8988T (cell line): ENCODE measurements at regions not wholly inside any gene's neighbourhood (a gene's known extent, or its start where the extent isn't known, plus 50 kb on each side); places are given as distances from the start of the nearest gene placed in this dataset.
"Not testable (repeated sequence)": the region's sequence is repeated elsewhere in the genome, so short reads cannot be mapped to it uniquely, and the experiment has no call there.

Experiments used
- DNase-seq: peaks from one replicate; pipeline ENCODE4 v3.0.0; 2011

DNA sequence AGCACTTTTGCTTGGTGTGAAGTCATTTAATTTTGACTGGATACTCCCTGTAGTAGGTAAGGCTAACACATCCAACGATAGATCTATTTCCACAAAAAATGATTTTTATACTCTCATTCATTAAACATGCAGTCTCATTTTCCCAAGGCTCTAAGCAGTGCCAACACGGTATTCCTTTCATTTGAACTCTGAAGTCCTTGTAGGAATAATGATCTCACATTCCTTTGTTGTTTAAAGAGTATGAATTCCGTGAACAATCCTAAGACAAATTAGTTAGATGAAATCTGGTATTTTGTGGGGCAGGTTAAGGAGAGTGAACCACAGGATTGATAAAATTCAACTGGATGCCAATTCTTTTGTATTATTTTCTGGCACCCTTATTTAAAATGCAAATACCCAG lies 66.6 kb downstream of the LACC1 start:
- DNase-seq, result no peak

- DNase-seq, result no peak
Measured at GRCh38 chr13:43947897-43948458, 68.3 kb downstream of the LACC1 start.

DNA sequence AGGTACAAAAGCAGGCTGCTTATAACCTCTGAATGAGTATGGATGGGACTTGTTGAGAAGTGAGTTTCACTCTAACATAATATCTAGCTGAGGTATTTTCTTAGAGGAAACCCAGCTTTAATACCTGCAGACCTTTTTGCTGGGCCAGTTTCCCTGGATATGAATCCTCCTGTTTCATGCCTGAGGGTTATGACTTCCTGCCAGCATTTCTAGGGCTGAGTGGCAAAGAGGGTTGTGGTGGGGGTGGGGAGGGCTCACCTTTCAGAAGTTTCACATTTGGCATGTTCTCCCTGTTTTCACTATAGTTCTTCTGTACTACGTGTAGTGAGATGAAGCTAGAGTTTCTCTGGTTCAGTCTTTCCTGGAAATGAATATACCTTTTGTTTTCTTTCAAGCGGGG lies 73.7 kb downstream of the LACC1 start:
- DNase-seq, result no peak

DNA sequence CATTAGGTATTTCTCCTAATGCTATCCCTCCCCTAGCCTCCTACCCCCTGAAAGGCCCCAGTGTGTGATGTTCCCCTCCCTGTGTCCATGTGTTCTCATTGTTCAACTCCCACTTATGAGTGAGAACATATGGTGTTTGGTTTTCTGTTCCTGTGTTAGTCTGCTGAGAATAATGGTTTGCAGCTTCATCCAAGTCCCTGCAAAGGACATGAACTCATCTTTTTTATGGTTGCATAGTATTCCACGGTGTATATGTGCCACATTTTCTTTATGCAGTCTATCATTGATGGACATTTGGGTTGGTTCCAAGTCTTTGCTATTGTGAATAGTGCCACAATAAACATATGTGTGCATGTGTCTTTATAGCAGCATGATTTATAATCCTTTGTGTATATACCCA lies 77.3 kb downstream of the LACC1 start:
- not testable (repeated sequence) for DNase-seq

DNA sequence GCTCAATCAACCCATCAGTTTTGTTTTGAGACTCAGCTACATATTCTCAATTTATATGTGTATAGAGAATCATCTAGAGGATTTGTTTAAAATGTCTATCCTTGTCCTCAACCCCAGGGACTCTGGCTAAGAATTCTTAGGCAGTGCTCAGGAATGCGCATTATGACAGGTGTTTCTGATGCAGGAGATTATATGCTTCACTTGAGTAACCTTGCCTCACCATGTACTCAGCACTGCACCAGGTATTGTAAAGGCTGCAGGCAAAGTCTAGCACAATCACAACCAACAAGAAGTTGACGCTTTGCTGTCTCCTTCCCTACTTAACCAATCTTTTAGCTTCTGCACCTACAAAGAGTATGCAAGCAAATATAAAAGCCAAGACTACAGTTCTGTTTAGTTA lies 79.6 kb downstream of the LACC1 start:
- no peak for DNase-seq

- no peak for DNase-seq
Measured at GRCh38 chr13:43961909-43962308, 82.2 kb downstream of the LACC1 start.

- no peak for DNase-seq
Measured at GRCh38 chr13:43963726-43964125, 84.0 kb downstream of the LACC1 start.

DNA sequence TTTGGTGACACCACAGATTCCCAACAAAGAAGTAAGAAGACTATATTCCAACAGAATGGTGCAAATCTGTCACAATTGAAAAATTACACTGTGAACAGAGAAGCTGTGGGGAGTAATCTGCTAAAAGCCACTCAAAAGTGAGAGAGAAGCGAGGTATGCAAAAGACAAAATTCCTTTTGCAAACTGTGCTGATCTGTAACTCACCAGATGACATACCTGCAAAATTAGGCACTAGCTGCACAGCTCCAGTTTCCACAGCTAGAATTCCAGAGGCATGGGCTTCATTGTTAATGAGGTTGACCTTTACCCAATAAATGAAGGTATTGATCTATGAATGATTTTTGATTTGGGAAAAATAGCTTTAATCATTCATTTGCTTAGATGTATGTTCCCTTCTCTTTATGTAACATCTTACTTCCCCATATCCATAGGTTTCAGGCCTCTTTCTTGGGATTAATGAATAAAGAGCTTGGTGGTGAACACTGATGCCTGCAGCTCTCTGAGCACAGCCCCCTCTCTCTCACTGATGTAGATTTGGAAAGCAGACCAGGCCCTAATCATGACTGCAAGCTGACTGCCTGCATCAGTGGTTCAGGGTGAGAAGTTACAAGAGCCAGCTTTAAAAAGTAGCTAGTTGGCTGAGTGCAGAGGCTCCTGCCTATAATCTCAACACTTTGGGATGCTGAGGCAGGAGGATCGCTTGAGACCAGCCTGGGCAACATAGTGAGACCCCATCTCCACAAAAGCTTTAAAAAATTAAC lies 85.2 kb downstream of the LACC1 start:
- DNase-seq, result no peak

DNA sequence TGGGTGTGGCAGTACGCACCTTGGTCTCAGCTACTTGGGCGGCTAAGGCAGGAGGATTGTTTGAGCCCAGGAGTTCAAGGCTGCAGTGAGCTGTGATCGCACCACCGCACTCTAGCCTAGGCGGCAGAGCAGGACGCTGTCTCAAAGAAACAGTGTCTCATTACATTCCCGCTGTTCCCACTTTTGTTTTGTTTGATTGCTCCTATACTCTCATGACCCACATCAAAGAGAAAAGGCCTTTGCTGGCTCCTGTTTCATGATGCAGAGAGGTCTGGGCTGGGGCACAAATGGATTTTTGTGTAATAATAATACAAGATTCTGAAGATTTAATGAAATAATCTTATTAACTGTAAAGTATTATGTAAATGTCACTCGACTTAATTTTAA lies 85.7 kb downstream of the LACC1 start:
- DNase-seq, result no peak

- DNase-seq, result not testable (repeated sequence)
Measured at GRCh38 chr13:43968251-43968942, 88.7 kb downstream of the LACC1 start.

- not testable (repeated sequence) for DNase-seq
Measured at GRCh38 chr13:43968943-43969690, 89.4 kb downstream of the LACC1 start.

- DNase-seq, result not testable (repeated sequence)
Measured at GRCh38 chr13:43969919-43970318, 90.2 kb downstream of the LACC1 start.

DNA sequence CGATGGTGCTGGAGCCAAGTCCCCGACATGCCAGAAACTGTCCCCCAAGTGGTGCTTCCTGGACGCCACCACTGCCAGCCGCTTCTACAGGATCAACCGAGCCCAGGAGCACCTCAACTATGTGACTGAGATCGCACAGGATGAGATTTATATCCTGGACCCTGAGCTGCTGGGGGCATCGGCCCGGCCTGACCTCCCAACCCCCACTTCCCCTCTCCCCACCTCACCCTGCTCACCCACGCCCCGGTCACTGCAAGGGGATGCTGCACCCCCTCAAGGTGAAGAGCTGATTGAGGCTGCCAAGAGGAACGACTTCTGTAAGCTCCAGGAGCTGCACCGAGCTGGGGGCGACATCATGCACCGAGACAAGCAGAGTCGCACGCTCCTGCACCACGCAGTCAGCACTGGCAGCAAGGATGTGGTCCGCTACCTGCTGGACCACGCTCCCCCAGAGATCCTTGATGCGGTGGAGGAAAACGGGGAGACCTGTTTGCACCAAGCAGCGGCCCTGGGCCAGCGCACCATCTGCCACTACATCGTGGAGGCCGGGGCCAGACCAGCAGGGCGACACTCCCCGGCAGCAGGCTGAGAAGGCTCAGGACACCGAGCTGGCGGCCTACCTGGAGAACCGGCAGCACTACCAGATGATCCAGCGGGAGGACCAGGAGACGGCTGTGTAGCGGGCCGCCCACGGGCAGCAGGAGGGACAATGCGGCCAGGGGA lies 91.0 kb downstream of the LACC1 start:
- DNase-seq, result not testable (repeated sequence)

DNA sequence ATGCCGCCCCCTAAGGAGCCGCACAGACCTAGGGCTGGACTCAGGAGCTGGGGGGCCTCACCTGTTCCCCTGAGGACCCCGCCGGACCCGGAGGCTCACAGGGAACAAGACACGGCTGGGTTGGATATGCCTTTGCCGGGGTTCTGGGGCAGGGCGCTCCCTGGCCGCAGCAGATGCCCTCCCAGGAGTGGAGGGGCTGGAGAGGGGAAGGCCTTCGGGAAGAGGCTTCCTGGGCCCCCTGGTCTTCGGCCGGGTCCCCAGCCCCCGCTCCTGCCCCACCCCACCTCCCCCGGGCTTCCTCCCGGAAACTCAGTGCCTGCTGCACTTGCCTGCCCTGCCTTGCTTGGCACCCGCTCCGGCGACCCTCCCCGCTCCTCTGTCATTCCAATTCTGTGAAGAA lies 91.6 kb downstream of the LACC1 start:
- DNase-seq, result not testable (repeated sequence)

- DNase-seq, result no peak
Measured at GRCh38 chr13:43977911-43978310, 98.2 kb downstream of the LACC1 start.

DNA sequence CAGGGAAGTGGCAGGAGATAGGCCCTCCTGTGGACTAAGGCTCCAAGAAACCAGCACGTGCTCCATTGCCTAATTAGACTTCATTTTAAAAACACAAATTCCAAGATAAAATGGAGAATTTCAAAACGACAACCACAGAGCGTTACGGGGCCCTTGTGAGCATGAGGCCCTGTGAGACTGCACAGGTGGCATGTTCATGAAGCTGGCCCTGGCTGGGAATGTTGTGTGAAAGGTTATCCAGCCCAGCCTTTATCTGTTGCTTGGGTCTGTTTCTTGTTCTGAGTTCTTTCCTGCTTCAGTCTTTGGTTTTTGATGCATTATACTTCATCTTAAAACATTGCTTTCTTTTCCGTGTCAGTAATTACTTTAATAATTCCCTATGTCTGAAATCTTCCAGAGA lies 99.0 kb downstream of the LACC1 start:
- no peak for DNase-seq

DNA sequence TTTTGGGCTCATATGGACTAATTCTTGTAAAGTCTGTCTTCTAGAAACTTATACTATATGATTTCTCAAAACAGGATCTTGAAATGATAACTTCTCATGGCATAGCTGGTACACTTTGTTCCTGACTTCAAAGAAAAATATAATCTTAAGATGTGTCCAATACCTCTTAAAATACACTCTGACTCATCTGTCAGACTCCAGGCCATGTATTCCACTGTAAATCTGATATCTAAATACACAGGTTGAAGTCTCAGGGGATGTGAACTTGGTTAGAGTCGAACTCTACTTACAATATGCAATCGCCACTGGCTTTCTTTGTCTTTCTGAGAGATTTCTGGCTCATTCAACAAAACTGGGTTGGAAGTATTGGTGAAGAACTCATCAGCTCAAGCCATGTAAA lies 99.8 kb downstream of the LACC1 start:
- no peak for DNase-seq

- no peak for DNase-seq
Measured at GRCh38 chr13:43980587-43980986, 100.9 kb downstream of the LACC1 start.

DNA sequence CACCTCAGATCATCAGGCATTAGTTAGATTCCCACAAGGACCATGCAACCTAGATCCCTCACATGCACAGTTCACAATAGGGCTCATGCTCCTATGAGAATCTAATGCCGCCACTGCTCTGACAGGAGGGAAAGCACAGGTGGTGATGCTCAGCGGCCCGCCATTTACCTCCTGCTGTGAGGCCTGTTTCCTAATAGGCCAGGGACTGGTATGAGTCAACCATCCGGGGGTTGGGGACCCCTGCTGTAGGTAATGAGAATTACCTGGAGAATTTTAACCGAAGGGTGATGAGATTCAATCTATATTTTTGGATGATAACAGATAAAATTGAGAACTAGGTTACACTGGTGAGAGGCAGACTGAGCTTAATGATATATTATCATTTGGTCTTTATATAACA lies 101.4 kb downstream of the LACC1 start:
- DNase-seq, result no peak

DNA sequence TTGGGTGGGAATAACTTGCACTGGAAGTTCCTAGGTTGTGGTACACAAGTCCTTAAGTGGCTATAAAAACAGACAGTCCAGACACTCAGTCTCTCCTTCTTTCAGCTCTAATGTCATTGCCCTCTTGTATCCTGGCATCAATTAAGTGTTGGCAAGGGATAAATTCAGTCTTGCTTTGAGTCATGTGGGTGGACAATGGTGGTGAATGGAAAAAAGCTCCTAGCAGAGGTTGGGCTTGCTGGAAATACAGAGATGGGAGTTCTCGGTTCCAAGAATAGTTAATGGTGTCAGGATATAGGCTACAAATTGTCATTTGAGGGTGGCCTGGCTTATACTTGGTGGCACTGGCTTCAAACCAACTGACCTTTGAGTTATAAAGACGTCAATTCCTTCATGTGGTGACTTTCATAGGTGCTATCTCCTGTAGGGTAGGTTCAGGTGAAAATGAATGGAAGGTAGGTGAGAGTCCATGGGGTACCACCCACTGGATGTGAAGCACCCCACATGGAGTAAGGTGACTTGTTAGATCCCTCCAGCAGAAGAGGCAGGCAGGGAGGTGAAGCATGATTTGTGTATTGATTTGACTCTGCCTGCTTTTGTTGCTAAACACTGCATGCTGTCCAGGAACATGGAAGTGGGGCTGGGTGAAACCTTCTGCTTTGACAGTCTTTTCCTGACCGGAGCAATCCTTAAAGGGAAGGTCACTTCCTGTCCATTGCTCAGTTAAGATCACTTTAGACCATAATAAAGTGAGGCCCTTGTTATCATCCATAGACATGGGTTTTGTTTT lies 102.0 kb downstream of the LACC1 start:
- DNase-seq, result no peak

DNA sequence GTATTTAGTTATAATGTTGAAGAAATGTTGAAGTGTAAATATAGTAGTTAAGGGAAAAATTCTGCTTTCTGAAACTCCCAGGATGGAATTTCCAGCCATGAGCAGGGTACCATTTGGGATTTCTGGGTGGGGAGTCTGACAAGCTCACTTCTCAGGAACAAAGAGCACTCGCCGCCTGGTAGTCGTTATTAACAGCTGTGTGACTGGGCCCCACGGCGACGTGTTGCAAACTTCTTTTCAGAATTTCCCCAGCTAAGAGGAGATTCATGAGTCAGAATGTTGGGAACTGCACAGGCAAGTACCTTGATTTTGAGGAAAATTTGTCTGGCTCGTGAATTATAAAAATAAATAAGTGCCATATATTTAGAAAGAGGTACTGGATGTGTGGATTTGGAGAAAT lies 103.7 kb downstream of the LACC1 start:
- DNase-seq, result no peak

- no peak for DNase-seq
Measured at GRCh38 chr13:43984292-43984691, 104.6 kb downstream of the LACC1 start.
